Bone marrow (tissue), 2 donors: ENCODE measurements at regions not wholly inside any gene's neighbourhood (a gene's known extent, or its start where the extent isn't known, plus 50 kb on each side); places are given as distances from the start of the nearest gene placed in this dataset.
A peak's percentile ranks its signal among the peaks of the same experiment; 100 is the strongest.
"Not testable (repeated sequence)": the region's sequence is repeated elsewhere in the genome, so short reads cannot be mapped to it uniquely, and the experiment has no call there.

Experiments used
- DNase-seq, 2 donors: peaks; one replicate each; lab custom pipeline; 2025; lab: John Stamatoyannopoulos, UW

DNA sequence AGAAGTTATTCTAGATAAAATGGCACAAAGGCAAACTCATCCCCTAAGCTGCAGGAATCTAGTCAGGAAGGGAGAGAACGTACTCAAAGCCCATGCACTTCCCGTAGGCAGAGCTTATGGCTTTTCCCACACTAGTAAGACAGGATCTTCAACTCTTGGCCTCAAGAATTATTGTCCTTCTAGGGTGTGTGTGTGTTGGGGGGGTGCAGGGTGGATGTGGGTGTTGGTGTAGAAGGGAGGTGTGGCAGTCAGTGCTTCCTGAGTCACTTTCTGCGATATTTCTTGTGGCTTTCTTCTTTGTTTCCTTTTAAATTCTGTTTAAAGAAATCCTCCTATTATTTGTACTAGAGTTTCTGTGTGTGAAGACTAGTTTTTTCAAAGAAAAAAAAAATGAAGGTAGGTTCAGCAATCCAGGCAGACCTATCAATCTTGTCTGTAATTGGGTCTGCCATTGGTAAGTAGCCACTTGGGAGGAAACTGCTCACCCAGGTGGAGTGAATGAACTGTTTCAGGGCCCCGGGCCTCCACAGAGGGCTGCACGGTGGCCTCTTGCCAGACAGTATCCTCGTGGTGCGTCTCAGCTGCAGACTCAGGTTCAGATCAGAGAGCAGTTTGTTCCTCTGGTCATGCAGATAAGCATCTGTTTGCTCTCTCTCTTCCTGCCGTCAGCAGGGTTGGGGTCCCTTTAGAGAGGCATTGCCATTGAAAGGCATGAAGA lies 131.9 kb downstream of the NPR3 start:
- DNase-seq, result peak in 1 of 2 donors; percentile 62

DNA sequence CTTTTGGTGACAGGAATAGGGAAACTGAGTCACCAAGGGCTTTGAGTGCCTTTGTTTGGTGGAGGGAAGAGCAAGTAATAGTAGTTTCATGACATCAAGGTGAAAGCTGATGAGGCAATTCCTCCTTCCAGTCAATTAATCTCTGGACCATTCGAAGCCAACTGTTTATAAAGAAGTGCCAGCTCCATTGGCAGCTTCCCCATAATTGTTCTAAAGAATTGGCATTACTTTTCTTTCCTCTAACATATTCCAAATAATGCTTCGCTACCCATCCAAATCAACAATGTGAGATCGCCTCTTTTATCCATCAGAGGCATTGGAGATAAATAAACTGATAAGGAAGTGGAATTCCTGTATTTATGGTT lies 132.4 kb downstream of the NPR3 start:
- DNase-seq, result no peak

DNA sequence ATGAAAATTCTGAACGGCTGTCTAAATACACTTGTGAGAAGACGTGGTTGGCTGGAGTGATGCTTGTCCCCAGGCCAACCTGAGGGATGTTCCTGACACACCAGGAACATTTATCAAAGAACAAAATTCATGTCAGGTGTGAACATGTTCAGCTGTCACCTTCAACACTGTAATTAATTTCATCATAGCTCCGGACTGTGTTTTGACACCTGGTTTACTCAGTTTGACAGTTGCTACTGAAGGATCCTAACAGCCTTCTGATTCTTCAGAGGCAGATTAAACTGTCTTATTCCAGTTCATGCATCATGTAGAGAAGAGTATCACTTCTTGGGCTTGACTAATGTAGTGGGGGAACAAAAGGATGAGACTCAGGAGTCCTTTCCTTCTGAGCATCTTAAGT lies 134.1 kb downstream of the NPR3 start:
- no peak for DNase-seq

DNA sequence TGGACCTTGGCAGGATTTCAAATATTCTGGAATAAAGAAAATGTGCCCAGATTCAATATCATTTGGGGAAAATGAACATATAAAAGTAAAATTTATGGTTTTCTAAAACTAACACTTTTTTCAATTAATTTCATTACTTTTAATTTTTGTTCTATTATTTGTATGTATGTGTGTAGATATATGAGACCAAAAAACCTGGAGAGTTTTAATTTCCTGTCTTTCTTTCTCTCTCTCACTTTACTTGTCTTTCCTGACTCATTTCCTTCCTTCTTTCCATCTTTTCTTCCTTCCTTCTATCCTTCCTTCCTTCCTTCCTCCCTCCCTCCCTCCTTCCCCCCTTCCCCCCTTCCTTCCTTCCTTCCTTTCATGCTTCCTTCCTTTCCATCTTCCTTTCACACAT lies 137.0 kb downstream of the NPR3 start:
- no peak for DNase-seq

DNA sequence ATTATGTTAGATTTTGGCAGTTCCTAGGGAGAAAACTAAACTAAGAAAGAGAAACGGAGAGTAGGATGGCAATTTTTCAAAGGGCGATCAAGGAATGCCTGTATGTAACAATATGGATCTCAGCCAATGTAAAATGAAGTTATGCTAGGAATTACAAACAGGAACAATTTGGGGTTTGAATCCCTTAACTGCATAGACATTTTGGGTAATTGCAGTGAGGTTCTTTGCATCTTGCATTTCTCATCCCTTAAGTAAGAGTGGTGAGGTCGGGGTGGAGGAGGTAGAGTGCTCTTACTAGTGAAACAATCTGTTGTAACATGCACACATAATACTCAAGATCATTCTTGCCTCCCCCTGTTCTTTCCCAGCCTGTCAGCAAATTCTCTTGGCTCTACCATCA lies 137.6 kb downstream of the NPR3 start:
- DNase-seq, result no peak

DNA sequence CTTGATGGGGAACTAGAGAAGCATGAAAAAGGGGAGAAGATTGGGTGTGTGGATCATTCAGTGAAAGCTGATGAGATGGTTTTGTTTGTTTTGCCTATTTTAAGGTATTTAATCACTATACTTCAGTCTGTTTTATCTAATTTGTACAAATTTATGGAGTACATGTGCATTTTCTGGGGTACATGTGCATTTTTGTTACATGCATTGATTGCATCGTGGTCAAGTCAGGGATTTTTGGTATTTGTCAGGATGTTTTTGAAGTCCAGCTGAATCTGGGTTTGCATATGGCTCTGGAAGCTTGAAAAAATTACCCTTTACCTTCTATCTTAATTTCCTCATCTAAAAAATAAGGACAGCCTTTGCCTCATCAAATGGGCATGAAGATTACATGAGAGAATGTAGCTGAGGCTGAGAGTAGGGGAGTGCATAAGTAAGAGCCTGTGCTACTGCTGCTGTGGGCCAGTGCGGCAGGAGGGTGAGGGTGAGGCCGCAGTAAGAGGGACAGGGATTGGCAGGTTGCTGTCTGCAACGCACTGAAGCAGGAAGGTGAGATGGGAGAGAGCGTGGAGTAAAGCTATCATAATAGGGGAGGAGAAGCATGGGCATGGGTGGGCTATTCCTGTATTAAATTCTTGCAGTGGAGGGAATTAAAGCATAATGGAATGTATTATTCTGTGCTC lies 139.8 kb downstream of the NPR3 start:
- DNase-seq, result no peak

DNA sequence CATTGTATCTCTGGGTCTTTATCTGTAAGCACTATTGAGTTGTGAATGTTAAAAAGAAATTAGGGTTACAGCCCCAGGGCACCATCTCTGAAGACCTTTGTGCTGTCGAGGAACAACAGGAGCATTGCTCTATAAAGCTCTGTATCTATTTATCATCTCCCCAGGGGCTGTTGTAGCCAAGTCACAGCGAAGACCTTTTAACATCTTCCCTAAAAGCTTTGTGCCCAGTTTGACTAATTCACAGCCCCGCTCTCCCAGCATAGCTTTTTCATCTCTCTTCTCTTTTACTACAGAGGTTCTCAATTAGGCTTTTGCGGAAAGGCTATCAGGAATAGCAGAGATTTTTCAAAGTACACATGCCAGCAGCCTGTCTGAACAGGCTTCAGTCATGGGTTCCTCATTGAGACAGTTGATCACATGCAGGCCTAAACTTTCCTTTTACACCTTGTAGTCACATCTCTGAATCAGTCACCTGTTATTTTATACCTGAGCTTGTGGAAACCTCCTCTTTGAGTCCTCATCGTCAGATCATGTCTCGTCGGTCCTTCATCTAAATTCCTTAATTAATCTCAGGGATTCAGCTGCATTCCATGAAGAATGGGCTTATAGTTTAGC lies 140.5 kb downstream of the NPR3 start:
- no peak for DNase-seq

DNA sequence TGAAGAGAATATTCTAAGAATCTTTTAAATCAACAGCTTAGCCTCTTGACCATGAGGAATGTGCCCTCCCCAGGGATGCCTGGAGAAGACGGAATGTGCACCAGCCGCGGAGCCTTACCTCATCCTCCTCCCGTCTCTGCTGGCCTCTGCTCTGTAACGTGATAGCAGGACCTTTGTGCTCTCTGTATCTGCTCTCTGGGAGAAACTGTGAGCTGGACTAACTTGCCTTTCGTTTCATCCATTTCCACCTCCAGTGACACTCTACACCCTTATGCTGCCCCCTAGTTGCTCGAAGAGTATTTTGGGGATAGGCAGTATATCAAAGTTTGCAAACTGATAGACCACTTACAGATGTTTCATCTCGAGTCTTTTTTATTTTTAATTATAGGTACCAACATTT lies 141.4 kb downstream of the NPR3 start:
- DNase-seq, result peak in 1 of 2 donors; percentile 67

DNA sequence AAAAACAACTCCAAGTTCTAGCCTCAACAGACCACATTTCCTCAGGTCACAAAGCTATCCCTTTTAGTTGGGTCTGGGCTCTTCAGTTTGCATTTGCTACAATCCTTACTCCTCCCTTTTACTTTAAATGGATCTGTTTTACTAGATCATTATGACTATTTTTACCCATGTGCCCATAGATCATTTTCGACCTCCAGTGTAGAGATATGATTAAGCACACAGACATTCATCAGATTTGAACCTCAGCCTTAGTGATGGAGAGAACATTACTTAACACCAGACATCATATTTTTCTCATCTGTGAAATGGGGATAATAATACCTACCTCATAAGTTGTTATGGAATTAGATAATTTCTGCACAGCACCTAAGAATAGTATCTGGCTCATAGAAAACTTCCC lies 141.9 kb downstream of the NPR3 start:
- DNase-seq, result no peak

DNA sequence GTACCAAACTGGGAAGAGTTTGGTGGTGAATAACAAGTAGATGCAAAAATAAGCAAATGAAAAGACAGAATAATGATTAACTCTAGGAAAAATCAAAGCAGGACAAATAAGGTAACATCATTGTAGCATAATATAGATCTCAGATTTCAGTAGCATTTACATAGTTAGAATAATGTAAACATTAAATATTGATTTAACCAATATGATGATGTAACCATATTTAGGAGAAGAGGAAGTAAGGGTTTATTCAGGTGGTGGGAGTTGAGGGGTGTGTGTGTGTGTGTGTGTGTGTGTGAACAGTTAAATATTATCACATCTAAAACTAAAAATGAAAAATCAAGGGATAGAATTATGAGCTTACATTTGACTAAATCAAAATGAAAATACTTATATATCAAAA lies 143.4 kb downstream of the NPR3 start:
- DNase-seq, result no peak

DNA sequence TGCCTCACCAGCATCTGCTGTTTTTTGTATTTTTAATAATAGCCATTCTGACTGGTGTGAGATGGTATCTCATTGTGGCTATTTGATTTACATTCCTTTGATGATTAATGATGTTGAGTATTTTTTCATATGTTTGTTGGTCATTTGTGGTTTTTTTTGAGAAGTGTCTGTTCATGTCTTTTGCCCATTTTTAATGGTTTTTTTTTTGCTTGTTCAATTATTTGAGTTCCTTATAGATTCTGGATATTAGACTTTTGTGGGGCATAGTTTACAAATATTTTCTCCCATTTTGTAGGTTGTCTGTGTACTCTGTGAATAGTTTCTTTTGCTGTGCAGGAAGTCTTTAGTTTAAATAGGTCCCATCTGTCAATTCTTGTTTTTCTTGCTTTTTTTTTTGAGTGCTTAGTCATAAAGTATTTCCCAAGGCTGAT lies 148.1 kb downstream of the NPR3 start:
- DNase-seq, result no peak

DNA sequence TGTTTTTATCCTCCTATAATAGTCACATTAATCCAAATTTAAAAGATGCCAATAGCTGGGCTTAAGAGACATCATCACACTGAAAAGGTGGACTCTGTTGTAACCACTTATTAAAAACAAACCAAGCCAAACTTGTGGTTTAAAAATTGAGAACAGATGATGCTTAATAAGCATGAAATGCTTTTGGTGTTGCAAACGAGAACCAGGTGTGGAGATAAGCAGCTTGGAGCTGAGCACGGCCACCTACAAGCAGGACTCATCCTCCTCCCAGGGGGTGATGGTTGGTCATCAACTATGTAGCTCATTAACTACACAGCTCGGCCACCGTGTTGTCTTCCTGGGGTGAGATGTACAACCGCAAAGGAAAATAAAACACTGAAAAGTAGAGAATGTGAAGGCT lies 154.4 kb downstream of the NPR3 start:
- no peak for DNase-seq

DNA sequence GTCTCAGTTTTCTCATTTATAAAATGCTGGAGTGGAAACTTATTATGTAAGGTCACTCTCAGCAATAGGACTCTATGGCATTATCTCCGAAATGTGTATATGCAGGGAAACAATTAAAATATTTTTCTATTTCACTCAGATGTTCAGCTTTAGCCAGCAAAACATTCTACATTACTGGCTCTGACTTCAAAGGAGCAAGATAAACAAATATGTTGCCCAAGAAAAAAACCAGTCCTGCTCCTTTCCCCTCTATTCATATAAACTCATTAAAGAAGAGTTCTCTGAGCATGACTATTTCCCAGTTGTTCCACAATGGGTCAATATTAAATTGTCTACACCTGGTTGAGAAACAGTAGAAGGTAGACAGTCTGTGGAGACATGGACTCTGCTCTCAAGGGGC lies 155.0 kb downstream of the NPR3 start:
- no peak for DNase-seq

DNA sequence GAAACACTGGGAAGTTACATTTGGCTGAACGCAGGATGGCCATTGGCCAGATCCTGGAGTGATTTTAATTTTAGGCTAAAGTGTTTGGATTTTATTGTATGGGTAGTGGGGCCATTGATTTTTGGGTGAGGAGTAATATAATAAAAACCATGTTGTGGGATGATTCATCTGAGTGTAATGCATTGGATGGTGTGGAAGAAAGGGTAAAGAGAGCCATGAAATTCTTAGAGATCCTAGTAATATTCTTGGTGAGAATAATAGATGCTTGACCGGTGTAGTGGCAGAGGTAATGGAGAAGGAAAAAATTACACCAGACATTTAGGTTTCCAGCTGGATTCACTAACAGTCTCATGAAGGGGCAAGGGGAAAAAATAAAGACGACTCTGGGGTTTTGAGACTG lies 158.1 kb downstream of the NPR3 start:
- no peak for DNase-seq

DNA sequence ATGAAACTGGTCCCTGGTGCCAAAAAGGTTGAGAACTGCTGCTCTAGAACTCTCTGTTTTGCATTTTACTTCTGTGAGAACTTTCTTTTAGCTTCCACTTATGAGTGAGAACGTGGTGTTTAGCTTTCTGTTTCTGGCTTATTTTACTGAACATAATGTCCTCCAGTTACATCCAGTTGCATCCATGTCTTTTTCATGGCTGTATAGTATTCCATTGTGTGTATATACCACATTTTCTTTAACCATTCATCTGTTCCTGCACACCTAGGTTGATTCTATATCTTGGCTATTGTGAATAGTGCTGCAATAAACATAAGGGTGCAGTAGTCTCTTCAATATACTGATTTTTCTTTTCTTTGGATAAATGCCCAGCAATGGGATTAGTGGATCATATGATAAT lies 165.7 kb downstream of the NPR3 start:
- no peak for DNase-seq

DNA sequence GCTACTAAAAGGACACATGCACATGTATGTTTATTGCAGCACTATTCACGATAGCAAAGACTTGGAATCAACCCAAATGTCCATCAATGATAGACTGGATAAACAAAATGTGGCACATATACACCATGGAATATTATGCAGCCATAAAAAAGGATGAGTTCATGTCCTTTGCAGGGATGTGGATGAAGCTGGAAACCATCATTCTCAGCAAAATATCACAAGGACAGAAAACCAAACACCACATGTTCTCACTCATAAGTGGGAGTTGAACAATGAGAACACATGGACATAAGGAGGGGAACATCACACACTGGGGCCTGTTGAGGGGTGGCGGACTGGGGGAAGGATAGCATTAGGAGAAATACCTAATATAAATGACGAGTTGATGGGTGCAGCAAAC lies 168.2 kb downstream of the NPR3 start:
- DNase-seq, result not testable (repeated sequence)

DNA sequence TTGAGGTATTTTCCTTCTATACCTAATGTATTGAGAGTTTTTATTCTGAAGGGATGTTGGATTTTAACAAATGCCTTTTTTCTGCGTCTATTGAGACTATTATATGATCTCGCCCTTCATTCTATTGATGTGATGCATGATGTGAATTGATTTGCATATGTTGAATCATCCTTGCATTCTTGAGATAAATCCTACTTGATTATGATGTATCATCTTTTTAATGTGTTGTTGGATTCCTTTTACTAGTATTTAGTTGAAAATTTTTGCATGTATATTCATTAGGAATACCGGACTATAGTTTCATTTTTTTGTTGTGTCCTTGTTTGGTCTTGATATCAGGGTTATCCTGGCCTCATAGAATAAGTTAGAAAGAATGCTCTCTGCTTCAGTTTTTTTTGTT lies 169.7 kb downstream of the NPR3 start:
- no peak for DNase-seq

DNA sequence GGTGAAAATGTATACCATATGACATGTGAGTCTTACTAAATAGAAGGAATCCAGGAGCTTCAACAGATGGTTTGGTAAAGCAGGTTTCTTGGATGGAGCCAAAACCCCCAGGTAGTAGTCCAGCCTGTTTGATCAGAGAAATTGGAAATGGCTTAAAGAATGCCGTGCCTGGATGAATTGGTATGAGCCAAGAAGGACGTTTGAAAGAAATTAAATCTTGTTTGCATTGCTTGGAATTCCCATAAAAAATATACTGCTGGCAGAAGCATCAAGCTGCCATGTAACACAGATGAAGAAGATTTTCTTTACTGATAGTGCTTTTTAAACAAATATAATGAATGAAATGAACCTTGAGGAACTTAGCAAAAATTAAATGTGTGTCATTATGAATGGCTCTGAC lies 176.3 kb downstream of the NPR3 start:
- DNase-seq, result no peak

DNA sequence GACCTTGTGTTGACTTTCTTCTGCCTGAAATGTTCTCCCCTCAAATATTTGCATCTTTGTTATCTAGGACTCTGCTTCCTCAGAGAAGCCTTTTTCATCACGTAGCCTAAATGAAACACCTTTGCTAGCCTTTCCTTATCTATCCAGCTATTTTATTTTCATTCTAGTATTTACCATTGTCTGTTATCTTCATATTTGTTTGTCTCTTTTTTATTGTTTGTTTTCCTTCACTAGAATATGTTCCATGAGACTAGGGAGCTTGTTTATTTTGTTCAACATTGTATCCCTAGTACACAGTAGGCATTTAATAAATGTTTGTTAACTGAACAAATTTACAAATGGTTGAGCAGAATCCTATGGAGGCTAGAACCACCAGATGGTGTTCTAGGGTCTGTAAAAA lies 178.0 kb downstream of the NPR3 start:
- no peak for DNase-seq

DNA sequence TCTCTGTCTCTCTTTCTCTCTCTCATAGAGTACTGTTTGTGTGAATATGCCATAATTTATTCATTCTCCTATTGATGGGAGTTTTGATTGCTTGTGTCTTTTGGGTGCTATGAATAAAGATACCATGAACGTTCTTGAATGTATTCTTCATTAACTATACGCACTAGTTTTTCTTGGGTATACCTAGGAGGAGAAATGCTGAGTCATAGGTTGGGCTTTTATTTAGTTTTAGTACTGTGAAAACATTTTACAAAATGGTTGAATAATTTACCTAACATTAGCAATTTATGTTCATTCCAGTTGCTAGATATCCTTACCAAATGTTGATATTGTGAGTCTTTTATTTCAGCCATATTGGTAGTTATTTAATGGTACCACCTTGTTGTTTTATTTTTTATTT lies 192.5 kb downstream of the NPR3 start:
- DNase-seq, result no peak

DNA sequence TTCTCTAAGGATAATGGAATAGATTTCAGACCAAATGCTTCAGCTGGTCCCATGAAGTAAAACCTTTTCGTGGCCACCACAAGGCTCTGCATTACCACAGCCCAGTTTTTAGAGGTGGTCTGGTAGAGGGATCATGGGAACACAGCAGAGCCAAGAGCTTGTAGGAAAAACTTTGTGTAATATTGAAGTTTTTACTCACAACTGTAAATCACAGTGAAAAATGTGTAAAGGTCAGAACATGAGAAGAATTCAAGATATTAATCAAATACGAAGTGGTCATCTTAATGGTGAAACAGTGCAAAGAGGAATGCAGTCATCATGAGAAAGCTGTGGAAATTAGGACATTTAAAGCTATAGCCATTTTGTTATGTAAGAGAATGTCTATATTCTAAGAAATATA lies 197.5 kb downstream of the NPR3 start:
- DNase-seq, result no peak

DNA sequence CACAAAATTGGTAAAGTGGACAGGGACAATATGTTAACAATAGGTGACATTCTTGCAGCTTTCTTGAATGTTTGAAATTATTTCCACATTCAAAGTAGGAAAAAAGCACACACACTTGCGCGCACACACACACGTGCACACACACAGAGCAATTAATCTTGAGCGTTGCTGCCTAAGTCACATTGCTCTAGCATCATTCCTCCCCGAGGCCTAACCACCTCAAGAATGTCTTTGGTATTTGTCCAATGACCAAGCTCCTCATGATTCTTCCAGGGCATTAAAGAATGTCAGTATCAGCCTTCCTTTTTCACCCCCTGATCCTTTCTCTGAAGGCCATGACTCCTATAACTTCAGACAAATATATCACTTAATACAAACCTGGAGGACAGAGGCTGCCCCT lies 198.1 kb downstream of the NPR3 start:
- no peak for DNase-seq

DNA sequence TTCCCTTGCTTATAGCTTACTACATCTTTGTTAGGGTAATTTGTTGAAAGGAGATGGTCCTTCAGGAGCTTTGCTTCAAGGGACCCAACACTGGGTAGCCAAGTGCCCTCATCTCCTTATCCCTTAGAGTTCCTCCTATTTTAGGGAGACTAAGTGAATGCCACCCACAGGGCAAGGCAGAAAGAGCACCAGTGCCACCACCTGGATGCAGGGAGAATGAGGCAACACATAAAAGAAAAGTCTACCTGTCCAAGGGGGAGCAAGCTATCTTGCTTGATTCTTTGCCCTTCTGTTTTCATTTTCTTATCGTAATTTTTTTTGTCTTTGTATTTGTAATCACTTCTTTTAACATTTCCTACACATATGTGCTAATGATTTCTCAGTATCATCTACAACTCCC lies 205.5 kb downstream of the NPR3 start:
- peak in 1 of 2 donors; percentile 29 for DNase-seq

DNA sequence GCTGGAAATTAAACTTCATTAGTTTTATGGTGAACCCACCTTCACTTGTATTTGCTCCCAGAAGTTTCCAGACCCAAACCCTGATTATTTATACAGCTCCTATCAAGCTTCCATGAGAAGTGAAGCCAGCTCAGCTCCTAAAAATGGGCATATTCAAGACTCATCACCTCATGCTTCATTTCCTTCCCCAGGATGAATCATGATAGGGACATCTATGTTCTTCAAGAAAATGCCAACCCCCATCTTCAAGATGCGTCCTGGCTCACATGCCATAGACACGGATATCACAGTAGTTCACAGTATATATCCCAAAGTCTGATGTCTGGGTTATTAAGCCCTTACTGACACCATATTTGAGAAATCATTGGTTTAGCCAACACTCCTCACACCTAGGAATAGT lies 217.6 kb downstream of the NPR3 start:
- DNase-seq, result no peak
